ENCODE measurements at regions not wholly inside any gene's neighbourhood (a gene's known extent, or its start where the extent isn't known, plus 50 kb on each side); places are given as distances from the start of the nearest gene placed in this dataset.

DNA sequence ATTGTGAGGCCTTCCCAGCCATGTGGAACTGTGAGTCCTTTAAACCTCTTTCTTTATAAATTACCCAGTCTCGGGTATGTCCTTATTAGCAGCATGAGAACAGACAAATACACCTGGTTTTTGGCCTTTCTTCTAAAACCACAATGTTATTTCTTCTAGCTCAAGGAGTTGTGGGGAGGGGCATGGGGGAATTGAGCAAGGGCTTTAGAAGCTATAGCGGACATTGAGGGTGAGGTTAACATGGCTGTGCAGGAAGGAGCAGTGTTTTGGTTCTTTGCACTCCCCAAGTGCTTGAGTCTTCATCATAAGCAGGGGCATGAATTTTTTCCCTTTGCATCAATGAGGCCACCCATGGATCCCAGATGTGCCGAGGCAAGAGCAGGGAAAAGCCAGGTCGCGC lies 86.8 kb downstream of the SPRING1 start:
- DNase-seq (ENCODE audit: low read depth in 2 of 2): no peak

DNA sequence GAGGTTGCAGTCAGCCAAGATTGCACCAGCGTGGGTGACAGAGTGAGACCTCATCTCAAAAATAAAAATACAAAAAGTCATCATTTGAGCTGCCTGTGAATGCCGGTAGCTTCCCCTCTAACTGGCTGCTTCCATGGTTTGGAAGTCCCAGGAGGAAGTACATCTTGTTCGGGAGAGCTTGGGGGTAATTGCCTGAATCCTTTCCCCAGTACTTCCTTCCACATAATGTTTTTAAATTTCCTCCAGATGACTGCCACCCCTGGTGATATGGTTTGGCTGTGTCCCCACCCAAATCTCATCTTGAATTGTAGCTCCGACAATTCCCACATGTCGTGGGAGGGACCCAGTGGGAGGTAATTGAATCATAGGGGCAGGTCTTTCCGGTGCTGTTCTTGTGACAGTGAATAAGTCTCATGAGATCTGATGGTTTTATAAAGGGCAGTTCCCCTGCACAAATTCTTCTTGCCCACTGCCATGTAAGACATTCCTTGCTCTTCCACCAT lies 87.2 kb downstream of the SPRING1 start:
- no peak for DNase-seq (ENCODE audit: low read depth in 2 of 2)

DNA sequence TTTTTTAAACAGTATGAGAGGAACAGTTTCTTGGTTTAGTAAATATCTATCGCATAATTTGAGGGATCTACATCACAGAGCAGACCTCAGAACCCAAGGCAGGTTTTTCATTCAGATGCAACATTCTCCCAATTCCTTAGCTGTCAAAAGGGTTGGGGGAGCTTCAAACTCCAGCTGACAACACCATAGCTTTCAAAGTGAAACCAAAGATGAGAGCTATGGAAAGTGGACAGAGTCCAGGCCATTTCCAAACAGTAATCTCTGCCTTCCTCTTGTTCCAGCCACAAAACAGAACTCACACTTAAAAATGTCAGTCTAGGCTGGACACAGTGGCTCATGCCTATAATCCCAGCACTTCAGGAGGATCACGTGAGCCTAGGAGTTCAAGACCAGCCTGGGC lies 87.8 kb downstream of the SPRING1 start:
- DNase-seq (ENCODE audit: low read depth in 2 of 2): peak in 1 of 2 donors; percentile 60

DNA sequence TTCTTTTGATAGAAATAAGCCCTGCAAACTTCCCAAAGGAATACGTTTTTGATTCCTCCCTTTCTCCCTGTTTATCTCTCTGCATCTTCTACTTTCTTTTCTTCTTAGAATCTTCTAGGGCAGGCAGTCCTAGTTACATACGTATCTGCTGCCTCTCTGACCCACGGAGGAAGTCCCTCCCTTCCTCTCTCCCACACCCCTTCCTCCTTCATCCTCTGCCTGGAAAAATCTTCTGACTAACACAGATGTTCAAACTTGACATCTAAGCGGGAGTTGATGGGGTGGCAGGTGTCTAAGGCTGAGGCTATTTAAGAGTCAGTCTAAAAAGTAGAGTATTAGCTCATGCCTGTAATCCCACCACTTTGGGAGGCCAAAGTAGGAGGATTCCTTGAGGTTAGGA lies 88.6 kb downstream of the MAP1LC3B2 start:
- DNase-seq (ENCODE audit: low read depth in 2 of 2): peak in 1 of 2 donors; percentile 18

DNA sequence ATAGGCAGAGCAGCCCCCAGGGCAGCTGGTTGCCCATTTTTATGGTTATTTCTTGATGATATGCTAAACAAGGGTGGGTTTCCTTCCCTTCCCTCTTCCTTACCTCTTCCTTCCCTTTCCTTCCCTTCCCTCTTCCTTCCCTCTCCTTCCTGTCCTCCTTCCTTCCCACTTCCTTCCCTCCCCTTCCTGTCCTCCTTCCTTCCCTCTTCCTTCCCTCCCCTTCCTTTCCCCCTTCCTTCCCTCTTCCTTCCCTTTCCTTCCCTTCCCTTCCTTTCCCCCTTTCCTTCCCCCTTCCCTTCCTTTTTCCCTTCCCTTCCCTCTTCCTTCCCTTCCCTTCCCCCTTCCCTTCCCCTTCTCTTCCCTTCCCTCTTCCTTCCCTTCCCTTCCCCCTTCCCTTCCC lies 87.7 kb downstream of the MAP1LC3B2 start:
- DNase-seq (ENCODE audit: low read depth in 2 of 2): no peak

DNA sequence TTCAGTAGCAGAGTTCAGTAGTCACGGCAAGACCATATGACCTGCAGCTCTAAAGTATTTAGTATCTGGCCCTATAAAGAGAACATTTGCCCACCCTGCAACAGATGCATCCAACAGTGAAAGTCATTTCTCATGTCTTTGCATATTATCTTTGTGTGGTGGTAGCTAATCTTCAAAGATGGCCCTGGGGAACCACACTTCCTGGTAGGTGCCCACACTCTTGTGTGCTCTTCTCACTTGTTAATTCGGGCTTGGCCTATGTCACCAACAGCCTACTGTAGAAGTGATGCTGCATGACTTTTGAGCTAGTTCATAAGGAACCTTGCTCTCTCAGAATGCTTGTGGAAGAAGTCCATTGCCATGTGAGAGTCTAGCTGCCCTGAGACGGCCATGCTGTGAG lies 85.6 kb downstream of the MAP1LC3B2 start:
- no peak for DNase-seq (ENCODE audit: low read depth in 2 of 2)

DNA sequence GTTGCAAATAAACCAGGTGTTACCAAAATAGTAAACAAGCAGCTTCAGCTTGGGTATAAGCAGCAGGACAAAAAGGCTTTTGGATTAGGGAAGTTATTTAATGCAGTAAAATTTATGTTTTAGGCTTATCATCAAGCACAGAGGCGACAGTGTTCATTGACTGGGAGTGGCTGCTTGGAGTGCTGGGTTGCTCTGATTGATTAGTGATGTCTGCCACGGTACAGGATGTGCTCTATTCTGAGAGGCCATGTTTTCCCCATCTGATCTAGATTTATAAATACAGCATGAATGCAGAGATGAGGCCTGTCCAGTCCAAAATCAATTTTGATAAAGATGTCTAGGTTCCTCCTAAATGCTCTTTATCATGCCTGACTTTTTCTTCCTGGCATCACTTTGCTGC lies 83.5 kb downstream of the MAP1LC3B2 start:
- DNase-seq (ENCODE audit: low read depth in 2 of 2): no peak

DNA sequence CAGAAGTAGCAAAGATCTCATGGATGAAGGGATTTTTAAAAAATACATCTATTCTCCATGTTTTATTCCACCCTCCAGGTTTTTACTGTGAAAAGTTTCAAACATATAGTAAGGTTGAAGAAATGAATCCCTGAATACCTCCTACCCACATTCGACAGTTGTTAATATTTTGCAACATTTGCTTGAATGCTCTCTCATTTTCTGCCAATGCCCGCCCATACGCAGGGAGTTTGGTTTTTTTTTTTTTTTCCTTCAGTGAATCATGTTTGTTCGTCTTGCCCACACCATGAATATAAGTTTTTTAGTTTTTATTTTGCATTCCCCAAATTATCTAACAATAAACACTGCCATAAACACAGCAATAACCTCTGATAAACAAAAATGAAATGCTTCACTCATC lies 82.9 kb downstream of the MAP1LC3B2 start:
- DNase-seq (ENCODE audit: low read depth in 2 of 2): no peak

DNA sequence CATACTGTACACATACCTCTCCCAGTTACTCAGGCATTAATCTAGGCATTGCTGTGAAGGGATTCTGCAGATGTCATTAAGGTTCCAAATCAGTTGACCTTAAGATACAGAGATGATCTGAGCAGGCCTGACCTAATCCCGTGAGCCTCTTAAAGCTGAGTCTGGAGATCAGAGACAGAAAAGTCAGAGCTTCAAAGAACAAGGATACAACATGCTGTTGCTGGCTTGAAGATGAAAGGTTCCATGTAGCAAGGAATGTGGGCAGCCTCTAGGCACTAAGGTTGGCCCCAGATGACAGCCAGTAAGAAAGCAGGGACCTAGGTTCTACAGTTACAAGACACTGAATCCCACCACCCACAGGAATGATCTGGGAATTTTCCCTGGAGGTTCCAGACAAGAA lies 81.1 kb downstream of the MAP1LC3B2 start:
- no peak for DNase-seq (ENCODE audit: low read depth in 2 of 2)

DNA sequence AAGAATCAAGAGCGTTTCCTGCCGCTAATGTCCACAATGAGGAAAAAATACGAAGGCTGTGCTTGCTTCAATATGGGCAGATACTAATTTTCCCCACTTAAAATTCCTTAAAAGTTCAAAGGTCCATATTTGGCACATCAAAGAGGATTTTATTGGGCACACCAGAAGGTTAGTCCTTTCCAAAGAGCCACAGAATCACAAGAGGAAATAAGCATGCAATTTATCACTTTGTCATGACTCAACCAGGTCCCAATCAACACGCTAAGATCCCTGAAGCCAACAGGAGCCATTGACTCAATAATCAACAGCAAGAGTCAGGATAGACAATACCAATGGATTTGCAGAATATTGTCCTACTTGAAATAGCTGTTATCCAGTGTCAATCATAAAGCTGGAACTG lies 80.6 kb downstream of the MAP1LC3B2 start:
- no peak for DNase-seq (ENCODE audit: low read depth in 2 of 2)

DNA sequence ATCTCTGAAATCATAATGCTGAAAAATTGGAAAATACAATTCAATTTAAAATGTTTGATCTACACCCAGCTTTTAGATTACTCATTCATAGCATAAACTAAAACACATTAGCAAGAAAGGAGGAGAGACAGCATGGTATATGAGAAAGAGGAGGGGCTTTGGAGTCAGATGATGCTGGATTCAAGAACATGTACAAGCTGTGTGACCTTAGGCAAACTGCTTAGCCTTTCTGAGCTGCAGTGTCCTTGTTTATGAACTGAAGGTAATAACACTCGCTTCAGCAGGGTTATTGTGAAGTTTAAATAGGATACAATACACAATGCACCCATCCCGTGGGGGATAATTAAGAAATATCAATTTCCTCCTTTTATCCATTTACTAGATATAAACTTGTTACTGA lies 79.2 kb downstream of the MAP1LC3B2 start:
- no peak for DNase-seq (ENCODE audit: low read depth in 2 of 2)

DNA sequence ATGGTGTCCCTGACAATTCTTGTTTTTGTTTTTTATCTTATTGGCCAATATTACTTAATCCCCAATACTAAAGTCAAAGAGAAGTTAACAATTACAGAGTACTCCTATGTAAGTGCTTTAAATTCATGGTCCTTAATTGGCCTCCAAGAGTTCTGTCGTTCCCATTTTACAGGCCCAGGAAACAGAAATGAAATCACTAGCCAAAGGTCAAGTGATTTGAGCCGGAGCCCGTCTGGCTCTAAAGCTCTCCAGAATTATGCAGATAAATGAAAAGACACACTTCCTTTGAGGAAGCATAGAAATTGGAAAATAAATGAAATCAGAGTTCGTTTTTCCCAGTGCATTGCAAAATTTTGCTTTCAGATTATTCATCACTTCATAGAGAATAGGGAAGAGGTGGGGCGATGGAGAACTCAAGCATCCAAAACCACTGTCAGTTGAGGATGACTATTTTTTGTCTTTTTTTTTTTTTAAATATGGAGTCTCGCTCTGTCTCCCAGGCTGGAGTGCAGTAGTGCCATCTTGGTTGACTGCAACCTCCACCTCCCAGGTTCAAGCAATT lies 78.5 kb downstream of the MAP1LC3B2 start:
- peak in 1 of 2 donors; percentile 20 for DNase-seq (ENCODE audit: low read depth in 2 of 2)

DNA sequence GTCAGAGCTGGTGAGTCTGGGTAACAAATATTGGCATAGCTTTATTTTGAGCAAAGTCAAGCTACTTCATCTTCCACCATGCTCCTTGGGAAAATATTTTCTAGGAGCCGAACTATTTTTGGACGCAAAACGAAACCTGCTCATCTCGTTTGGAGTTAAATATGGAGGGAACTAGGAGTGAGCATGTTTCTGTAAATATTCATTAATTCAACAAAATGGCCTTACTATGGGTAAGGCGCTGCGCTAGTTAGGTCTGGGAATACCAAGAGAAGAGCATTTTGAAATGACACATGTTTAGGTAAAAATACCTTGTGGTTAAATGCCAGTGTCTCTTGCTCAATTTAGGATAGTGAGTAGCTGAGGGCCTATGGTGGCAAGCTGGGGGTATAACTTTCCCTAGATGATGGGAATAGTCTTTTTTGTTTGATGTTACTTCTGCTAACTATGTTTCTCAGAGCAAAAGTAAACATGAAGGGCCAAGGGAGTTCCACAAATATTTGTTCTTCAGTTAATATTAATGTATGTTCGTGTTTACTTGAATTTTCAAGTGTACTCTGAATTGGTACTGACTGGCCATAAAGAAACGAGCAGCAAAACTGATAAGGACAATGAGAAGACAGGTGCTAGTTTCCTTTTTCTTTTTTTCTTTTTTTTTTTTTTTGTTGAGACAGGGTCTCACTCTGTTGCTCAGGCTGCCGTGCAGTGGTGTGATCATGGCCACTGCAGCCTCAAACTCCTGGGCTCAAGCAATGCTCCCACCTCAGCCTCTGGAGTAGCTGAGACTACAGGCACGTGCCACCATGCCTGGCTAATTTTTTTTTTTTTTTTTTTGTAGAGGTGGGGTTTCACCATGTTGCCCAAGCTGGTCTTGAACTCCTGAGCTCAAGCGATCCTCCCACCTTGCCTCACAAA lies 77.7 kb downstream of the MAP1LC3B2 start:
- DNase-seq (ENCODE audit: low read depth in 2 of 2): no peak

DNA sequence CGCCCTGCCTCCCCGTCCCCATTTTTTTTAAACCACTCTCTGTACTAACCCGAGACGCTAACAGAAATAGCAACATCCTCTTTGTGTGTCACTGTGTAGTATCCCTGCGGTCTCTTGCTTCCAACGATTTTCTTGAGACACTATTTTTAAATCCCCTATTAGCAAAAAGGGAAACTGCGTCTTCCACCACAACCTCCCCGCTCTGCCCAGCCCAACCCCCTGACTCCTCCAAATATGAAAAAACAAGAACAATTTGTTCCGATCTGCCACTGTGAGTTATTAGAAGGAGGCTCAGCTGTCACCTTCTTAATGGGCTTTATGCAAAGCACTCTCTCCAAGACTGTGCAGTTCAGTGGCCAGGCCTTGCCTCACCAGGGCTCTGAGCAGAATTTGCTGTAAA lies 76.3 kb downstream of the MAP1LC3B2 start:
- DNase-seq (ENCODE audit: low read depth in 2 of 2): no peak

DNA sequence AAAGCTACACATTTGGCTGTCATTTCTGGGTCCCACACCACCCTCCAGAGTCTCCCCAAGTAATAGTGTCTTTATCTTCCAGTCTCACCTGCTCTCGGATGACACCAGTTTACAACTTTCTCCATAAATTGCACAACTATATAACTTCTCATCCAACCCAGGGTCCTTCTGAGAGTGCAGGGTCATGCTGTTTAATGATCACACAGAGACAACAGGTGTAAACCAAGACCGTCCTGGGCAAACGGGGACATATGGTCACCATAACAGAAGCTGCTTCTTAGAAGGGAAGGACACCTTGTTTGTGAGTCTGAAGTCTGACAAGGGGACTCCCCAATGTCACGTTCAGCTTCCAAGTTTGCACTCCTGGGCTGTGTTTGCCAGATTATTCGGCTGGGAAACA lies 74.3 kb downstream of the MAP1LC3B2 start:
- DNase-seq (ENCODE audit: low read depth in 2 of 2): no peak

DNA sequence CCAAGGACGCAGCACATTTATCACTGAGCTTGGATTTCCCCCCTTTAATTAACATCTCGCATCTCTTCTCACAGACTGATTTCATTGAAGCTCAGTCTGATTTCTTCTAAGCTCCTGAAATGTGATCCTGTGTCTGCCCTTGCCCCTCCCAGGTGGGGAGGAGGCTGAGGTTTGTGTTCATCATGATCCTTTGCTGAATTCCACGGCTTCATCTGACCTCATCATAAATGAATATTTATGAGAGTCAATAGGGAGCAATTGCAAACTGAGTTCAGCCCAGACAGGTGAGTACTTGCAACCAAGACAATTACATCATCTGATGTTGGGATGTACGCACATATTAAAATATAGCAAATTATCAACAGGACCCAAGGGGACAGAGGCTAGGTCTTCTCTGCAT lies 72.4 kb downstream of the MAP1LC3B2 start:
- no peak for DNase-seq (ENCODE audit: low read depth in 2 of 2)

DNA sequence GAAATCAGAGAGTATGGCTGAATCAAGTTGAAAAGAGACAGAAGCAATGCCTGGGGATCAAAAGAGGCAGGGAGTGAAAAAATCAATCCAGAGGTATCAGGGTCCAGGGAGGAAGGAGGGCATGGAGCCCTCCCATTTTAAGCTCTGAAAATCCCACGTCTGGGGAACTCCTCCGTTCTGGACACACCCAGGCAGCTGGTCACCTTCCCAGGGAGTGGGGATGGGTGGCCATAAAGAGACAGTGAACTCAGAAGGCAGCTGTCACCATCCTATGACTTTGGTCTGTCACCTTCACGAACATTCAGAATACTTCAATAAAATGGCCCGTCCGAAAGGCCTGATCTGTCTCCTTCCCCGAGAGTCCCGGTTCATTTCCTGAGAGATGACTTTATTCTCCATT lies 71.6 kb downstream of the MAP1LC3B2 start:
- no peak for DNase-seq (ENCODE audit: low read depth in 2 of 2)

DNA sequence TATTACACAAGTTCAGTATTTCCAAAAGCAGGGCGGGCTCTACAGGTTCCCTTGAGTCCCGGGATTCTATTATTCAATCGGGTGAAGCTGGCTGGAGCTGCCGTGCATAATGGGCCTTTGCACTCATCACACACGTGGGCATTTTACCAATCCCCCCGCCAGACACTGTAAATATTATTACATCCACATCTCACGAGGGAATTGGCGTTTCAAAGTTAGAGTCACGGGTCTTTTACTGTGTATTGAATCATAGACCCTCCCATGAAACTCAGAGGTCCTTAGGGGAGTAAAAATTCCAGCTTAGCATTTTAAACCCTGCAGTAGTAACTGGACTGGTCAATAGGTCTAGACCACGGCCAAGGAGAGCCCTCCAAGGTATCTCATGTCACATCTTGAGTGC lies 70.3 kb downstream of the MAP1LC3B2 start:
- DNase-seq (ENCODE audit: low read depth in 2 of 2): no peak

DNA sequence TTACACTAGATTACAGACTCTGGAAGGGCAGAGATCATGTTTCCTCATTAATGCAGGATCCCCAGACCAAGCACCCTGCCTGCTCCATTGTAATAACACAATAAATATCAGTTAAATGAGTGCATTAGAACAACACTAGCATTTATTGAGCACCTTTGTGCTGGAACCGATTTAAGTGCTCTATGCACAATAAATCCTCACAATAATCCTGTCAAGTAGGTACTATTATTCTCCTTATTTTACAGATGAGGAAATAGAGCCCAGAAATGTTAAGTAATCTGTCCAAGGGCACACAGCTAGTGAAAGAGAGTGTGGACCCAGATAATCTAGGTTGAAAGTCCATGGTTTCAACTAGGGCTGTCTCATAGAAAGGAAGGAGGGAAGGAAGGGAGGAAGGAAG lies 69.8 kb downstream of the MAP1LC3B2 start:
- DNase-seq (ENCODE audit: low read depth in 2 of 2): no peak

DNA sequence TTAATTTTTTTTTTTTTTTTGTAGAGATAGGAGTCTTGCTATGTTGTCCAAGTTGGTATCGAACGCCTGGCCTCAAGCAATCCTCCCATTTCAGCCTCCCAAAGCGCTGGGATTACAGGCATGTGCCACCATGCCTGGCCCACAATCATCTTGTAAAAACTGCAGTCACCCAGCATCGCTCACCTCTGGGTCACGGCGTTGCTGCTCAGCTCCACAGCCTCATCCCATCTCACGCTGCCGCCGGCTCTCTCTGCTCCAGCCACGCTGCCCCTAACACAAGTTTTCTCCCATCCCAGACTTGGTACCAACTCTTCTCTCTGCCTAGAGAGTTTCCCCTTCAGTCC lies 69.2 kb downstream of the MAP1LC3B2 start:
- DNase-seq (ENCODE audit: low read depth in 2 of 2): no peak
